IPS-20b (cell line): ENCODE measurements at regions not wholly inside any gene's neighbourhood (a gene's known extent, or its start where the extent isn't known, plus 50 kb on each side); places are given as distances from the start of the nearest gene placed in this dataset.

Experiments used
- H3K27ac ChIP-seq: one replicate; pipeline ENCODE4 v1.5.1; 2013; ENCODE audit warnings: low read length
- H3K27me3 ChIP-seq: 2 replicates; pipeline ENCODE4 v1.6.1; 2013; ENCODE audit warnings: mild to moderate bottlenecking, low read length, inconsistent platforms; ENCODE audit not compliant: insufficient read depth
- H3K36me3 ChIP-seq: 2 replicates; pipeline ENCODE4 v1.6.1; 2013; ENCODE audit warnings: low read depth, mild to moderate bottlenecking, inconsistent platforms, low read length, moderate library complexity; ENCODE audit not compliant: insufficient read depth
- H3K4me1 ChIP-seq: 2 replicates; pipeline ENCODE4 v1.6.1; 2013; ENCODE audit warnings: mild to moderate bottlenecking, control low read depth, inconsistent platforms, low read length, moderate library complexity; ENCODE audit not compliant: insufficient read depth
- H3K4me3 ChIP-seq: 2 replicates; pipeline ENCODE4 v1.5.1; 2013; ENCODE audit warnings: mild to moderate bottlenecking, low read length, inconsistent platforms
- H3K9ac ChIP-seq: 2 replicates; pipeline ENCODE4 v1.6.1; 2013; ENCODE audit warnings: low read depth, mild to moderate bottlenecking, inconsistent platforms, low read length, moderate library complexity
- H3K9me3 ChIP-seq: 2 replicates; pipeline ENCODE4 v1.6.1; 2013; ENCODE audit warnings: mild to moderate bottlenecking, low read depth, low read length, inconsistent platforms; ENCODE audit not compliant: insufficient read depth

- no peaks in the 10 kb centered on the region for H3K4me1 ChIP-seq
- peaks cover 13% of the 10 kb centered on the region; the same call in 1 of the 2 replicates for H3K9me3 ChIP-seq
- no peak overlapping the region for H3K27ac ChIP-seq
- no peak overlapping the region for H3K4me3 ChIP-seq
- no peak overlapping the region for H3K9ac ChIP-seq
- H3K27me3 ChIP-seq: no peaks in the 10 kb centered on the region
- H3K36me3 ChIP-seq: no peaks in the 10 kb centered on the region
These were observed 824.6 kb upstream of the NEGR1 start for GRCh38 chr1:73106931-73107330.

GRCh38 chr1:73105755-73106154 is 823.4 kb upstream of the NEGR1 start:
- no peak overlapping the region for H3K27ac ChIP-seq
- no peaks in the 10 kb centered on the region for H3K36me3 ChIP-seq
- H3K9ac ChIP-seq: no peak overlapping the region
- H3K27me3 ChIP-seq: no peaks in the 10 kb centered on the region
- no peak overlapping the region for H3K4me3 ChIP-seq
- no peaks in the 10 kb centered on the region for H3K4me1 ChIP-seq
- H3K9me3 ChIP-seq: peaks cover 13% of the 10 kb centered on the region; the same call in 1 of the 2 replicates

GRCh38 chr1:73104749-73105148 is 822.4 kb upstream of the NEGR1 start:
- Histone ChIP-seq H3K27ac (no peak overlapping the region), H3K36me3 (no peaks in the 10 kb centered on the region), H3K9ac (no peak overlapping the region), H3K27me3 (no peaks in the 10 kb centered on the region), H3K9me3 (peaks cover 13% of the 10 kb centered on the region; the same call in 1 of the 2 replicates), H3K4me3 (no peak overlapping the region), H3K4me1 (no peaks in the 10 kb centered on the region)

GRCh38 chr1:73100216-73100615 is 817.9 kb upstream of the NEGR1 start:
- Histone ChIP-seq H3K27ac (no peak overlapping the region), H3K36me3 (no peaks in the 10 kb centered on the region), H3K4me1 (peaks cover 10% of the 10 kb centered on the region; the same call in 1 of the 2 replicates), H3K27me3 (no peaks in the 10 kb centered on the region), H3K9ac (no peak overlapping the region), H3K9me3 (peaks cover 7% of the 10 kb centered on the region; the same call in 1 of the 2 replicates), H3K4me3 (no peak overlapping the region)

- Histone ChIP-seq H3K9ac (no peak overlapping the region), H3K27me3 (no peaks in the 10 kb centered on the region), H3K9me3 (no peaks in the 10 kb centered on the region), H3K4me1 (peaks cover 10% of the 10 kb centered on the region; the same call in 1 of the 2 replicates), H3K36me3 (no peaks in the 10 kb centered on the region), H3K4me3 (no peak overlapping the region), H3K27ac (no peak overlapping the region)
These were observed 815.6 kb upstream of the NEGR1 start for GRCh38 chr1:73097917-73098316.

- Histone ChIP-seq H3K9ac (no peak overlapping the region), H3K27ac (no peak overlapping the region)
These were observed 814.5 kb upstream of the NEGR1 start for GRCh38 chr1:73096841-73097240.

GRCh38 chr1:73092383-73092782 is 810.0 kb upstream of the NEGR1 start:
- no peaks in the 10 kb centered on the region for H3K27me3 ChIP-seq
- H3K36me3 ChIP-seq: no peaks in the 10 kb centered on the region
- no peaks in the 10 kb centered on the region for H3K9me3 ChIP-seq
- H3K4me1 ChIP-seq: peaks cover 6% of the 10 kb centered on the region; the same call in 1 of the 2 replicates
- H3K9ac ChIP-seq: no peak overlapping the region
- no peak overlapping the region for H3K4me3 ChIP-seq
- H3K27ac ChIP-seq: no peak overlapping the region

More at GRCh38 chr1:73096841-73097240, 814.5 kb upstream of the NEGR1 start:
- Histone ChIP-seq H3K27me3 (no peaks in the 10 kb centered on the region), H3K36me3 (no peaks in the 10 kb centered on the region), H3K4me1 (peaks cover 10% of the 10 kb centered on the region; the same call in 1 of the 2 replicates), H3K4me3 (no peak overlapping the region), H3K9me3 (no peaks in the 10 kb centered on the region)

GRCh38 chr1:73066866-73067265 is 784.5 kb upstream of the NEGR1 start:
- H3K27me3 ChIP-seq: no peaks in the 10 kb centered on the region
- H3K36me3 ChIP-seq: no peaks in the 10 kb centered on the region
- H3K4me3 ChIP-seq: no peak overlapping the region
- peaks cover 17% of the 10 kb centered on the region for H3K4me1 ChIP-seq
- no peak overlapping the region for H3K9ac ChIP-seq
- H3K9me3 ChIP-seq: peaks cover 14% of the 10 kb centered on the region
- H3K27ac ChIP-seq: no peak overlapping the region

- Histone ChIP-seq H3K9me3 (peaks cover 21% of the 10 kb centered on the region), H3K27ac (peak overlapping the region; percentile 70), H3K27me3 (no peaks in the 10 kb centered on the region), H3K4me3 (peak overlapping the region; percentile 46), H3K9ac (peak overlapping the region; percentile 16; the same call in 1 of the 2 replicates), H3K36me3 (no peaks in the 10 kb centered on the region), H3K4me1 (peaks cover 17% of the 10 kb centered on the region)
These were observed 783.2 kb upstream of the NEGR1 start for GRCh38 chr1:73065339-73066041.

GRCh38 chr1:73056826-73057225 is 774.5 kb upstream of the NEGR1 start:
- no peak overlapping the region for H3K9ac ChIP-seq
- no peak overlapping the region for H3K4me3 ChIP-seq
- H3K27me3 ChIP-seq: no peaks in the 10 kb centered on the region
- H3K4me1 ChIP-seq: no peaks in the 10 kb centered on the region
- no peaks in the 10 kb centered on the region for H3K36me3 ChIP-seq
- H3K9me3 ChIP-seq: peaks cover 10% of the 10 kb centered on the region
- no peak overlapping the region for H3K27ac ChIP-seq

GRCh38 chr1:73044241-73045036 is 762.1 kb upstream of the NEGR1 start:
- Histone ChIP-seq H3K9me3 (no peaks in the 10 kb centered on the region), H3K9ac (no peak overlapping the region), H3K27ac (no peak overlapping the region), H3K4me3 (no peak overlapping the region), H3K27me3 (no peaks in the 10 kb centered on the region), H3K36me3 (no peaks in the 10 kb centered on the region), H3K4me1 (0 out of 2 replicates have a peak, but pooled peaks cover 4% of the 10 kb centered on the region)

- Histone ChIP-seq H3K27me3 (no peaks in the 10 kb centered on the region), H3K9me3 (no peaks in the 10 kb centered on the region), H3K36me3 (no peaks in the 10 kb centered on the region), H3K4me1 (0 out of 2 replicates have a peak, but pooled peaks cover 4% of the 10 kb centered on the region), H3K27ac (no peak overlapping the region), H3K4me3 (no peak overlapping the region), H3K9ac (no peak overlapping the region)
These were observed 760.1 kb upstream of the NEGR1 start for GRCh38 chr1:73042403-73042802.
